HS-27A (cell line): ENCODE measurements at regions not wholly inside any gene's neighbourhood (a gene's known extent, or its start where the extent isn't known, plus 50 kb on each side); places are given as distances from the start of the nearest gene placed in this dataset.

Experiments used
- DNase-seq: peaks from one replicate; pipeline ENCODE4 v3.0.0-alpha.2; 2012; ENCODE audit warnings: low read depth, missing footprints

DNA sequence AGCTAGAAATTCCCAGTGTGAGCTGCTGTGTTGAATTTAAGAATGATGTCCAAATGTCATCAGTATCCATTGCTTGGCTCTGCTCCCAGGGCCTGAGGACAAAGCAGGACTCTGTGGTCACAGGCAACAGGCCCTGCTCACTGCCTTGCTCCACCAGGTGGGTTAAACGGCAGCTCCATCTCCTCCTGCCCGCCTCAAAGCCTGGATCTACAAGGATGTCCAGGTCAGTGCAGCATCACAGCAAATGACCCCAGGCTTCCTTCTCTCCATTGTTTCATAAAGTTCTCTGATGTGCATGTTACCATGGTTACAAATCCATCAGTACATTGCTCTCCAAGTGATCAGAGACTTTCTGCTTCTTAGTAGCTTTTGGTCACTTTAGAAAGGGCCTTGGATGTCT, 322.0 kb upstream of the ZNF32 start:
- DNase-seq = no peak

DNA sequence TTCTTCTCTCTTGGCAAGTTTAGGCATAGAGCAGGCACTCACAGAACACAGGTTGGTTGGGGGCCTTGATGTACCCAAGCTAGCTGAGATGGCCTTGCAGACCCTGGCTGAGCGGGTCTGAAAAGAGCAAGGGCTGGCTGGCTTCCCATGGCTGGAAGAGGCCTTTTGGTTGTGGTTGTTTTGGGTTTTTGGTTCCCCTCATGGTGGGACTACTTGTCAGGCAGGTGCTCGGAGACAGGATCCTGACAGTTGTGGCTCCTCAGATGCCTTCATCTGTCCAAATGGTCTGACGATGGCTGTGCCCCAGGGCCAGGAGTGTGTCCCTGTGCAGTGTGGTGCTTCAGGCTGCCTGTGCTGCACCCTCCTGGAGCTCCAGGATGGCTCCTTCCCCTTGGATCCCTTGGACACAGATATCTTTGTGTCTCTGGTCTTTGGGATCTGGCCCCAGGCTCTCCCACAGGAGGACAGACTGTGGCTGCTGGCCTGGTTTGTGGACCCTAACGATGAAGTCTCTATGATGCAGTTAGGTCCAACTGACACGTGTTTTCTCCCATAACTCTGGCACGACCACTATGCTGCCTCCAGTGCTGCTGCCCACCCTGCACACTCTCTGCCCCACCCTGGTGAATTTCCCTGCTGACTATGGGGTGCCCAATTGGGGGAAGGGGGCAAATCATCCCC, 321.5 kb upstream of the ZNF32 start:
- DNase-seq = no peak

DNA sequence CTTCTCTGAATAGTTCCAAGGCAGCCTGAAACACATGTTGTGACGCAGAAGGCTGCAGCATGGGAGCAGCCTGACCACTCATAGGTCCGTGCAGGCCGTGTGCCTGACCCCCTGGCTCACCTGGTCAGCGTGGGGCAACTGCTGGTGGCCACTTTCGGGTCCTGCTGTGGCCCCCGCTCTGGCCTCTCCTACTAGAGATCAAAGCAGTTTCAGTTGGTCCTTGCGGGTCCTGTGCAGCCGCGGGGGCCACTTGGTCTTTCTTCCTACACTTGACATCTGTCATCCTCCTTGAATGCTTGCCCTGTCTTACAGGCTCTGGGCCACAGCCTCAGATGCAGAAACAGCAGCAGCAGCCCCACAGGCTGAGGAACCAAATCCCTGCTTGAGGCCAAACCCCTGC, 320.8 kb upstream of the ZNF32 start:
- DNase-seq = no peak

DNA sequence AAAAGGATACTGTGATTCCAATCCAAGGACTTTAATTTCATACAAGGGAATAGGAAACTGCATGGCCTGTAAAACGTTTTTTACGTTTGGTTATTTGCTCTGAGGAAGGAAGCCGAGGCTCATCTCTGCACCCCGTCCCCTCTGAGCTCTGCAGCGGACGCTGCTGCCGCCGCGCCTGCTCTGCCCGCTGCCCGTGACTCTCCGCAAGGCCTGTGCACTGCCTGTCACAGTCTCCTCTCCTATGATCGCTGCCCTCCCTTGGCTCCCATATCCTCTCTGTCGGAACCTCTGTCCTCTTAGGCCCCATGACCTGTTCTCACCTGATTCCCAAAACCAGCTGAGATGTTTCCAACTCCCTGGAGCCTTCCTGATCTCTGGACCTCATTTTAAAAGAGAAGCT, 320.3 kb upstream of the ZNF32 start:
- no peak for DNase-seq

DNA sequence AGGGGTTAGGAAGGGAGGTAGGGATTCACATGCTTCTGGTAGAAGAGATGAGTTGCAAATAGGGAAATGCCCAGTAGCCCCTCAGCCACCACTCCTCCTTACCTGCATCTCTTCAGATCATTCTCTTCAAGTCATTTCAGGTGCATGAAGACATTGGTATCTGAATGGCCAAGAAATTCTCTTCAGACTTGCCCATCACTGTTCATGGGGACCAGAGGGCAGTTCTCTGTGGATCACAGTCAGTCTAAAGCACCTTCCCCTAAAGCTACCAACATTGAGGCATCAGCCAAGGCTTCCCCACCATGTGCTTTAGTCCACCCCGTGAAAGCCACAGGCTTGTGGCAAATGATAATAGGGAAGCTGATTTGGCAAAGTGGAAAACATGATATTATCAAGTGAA, 319.4 kb upstream of the ZNF32 start:
- DNase-seq = no peak

DNA sequence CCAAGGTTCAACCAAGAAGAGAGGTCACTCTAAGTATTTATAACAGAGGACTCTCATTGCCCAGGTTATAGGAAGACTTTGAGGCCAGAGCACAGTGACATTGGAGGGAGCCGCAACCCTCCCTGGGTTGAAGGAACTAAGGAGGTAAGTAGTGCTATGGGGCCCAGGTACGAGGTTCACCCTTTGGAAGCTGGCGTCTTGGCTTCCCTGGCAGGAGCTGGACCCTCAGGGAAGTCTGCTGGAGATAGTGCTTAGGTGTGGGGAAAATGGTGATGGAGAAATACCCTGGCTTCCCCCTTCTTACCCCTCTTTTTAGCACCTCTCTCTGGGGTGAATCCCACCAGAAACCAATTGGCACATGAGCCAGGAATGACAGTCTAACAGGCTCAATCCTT, 317.9 kb upstream of the ZNF32 start:
- no peak for DNase-seq

DNA sequence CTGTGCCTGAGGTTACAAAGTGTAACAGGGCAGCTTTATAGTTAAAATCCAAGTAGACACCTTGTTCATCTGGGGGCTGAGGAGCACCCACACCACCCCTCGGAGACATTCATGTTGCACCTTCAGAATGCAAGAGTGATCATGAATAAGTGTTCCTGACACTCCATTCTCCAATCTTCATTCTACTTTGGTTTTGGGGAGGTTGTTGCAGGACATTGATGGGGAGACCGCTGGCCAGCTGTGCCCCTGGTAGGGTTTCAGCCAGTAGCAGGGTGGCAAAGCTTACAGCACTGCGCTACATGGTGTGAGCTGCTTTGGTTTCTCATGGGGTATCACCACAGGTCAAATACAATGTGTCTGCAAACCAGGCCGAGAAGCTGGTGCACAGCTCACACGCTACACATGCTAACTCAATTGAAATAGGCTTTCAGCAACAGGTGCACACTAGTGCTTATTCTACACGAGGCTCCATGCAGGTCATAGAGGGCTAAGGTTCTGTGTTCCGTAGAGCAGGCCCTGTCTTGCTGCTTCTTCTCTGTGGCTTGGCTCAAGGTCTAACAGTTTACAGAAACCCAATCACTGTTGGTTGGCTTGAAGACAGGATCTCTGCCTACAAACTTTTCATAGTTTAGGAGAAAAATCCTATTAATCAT, 317.4 kb upstream of the ZNF32 start:
- no peak for DNase-seq

DNA sequence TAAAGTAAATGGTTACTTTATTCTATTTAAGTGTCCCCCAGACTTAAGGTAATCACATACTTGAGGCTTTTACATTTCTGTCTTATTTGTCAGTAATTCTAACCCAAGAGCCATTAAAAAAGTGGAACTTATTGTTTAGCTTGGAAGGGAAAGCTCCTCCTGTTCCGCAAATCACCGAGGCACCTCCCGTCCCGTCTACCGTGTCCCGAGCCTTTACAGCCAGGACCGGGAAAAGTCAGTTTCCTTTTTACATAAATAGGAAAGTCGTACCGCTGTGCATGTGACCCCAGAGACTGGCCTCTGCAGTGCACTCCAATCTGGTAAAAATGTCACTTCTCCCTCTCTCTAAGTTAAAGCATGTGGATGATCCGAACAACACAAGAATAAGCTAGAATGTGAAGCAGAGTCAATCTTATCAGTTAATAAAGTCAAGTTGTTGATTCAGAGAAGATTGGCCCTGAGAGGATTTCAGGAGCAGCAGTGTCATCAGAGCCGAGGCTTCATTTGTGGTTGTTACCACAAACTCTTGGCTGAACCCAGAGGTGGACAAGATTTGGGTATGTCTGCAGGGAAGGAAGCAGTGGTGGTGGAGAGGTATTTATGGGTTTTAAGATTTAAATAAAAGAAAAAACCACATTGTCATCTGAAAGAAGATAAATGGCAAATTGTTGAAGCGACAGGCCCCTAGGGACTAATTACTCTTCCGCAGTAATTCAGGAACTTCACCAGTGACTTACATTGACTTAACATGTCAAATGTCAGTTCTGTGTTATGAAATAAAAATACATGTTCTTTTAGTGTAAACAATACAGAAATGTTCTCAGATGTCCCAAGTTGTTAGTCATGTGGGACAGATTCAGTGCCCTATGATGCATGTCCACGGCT, 316.6 kb upstream of the ZNF32 start:
- no peak for DNase-seq

DNA sequence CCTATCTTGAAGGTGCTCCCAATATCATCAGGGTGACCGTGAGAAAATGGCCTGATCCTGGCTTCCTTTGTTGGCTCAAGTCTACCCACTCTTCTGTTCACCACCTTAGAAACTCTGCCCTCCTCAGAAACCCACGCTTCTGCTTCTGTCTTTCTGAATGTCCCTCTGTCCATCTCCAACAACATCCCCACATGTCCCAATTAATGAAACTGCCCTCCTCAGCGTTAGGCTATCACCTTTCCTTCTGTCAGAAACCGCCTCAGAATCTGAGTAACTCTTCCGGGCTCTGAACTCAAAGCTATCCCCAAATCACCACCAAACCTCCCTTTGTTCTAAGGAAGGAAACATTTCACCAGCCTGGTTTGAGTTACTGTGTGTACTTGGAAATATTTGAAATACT, 315.8 kb upstream of the ZNF32 start:
- no peak for DNase-seq

DNA sequence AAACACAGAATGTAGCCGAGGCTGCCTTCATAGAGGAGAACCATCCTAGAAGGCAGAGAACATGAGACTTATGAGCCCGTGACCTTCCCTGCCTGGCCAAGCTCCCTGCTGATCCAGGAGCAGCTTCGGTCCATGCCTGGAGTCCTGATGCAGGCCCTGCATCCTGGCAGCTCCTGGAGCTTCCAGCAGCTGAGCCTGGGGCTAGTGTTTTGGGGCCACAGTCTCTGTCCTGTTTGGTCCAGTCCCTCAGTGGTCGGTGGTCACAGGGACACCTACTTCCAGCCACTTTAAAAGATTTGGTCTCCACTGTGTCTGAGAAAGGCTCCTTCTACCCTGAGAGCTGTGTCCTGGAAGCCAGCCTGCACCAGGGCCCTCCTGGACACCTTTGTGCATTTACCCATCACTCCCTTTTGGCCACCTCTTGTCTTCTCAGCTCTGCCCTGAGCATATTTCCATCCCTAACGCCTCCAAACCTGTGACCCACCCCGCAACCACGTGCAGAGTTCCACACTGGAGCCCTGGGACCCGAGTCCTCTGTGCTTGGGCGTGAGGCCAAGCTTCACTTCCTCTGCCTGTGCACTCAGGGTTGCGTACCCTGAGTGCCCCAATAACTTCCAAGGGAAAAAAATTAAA, 315.2 kb upstream of the ZNF32 start:
- DNase-seq = no peak

DNA sequence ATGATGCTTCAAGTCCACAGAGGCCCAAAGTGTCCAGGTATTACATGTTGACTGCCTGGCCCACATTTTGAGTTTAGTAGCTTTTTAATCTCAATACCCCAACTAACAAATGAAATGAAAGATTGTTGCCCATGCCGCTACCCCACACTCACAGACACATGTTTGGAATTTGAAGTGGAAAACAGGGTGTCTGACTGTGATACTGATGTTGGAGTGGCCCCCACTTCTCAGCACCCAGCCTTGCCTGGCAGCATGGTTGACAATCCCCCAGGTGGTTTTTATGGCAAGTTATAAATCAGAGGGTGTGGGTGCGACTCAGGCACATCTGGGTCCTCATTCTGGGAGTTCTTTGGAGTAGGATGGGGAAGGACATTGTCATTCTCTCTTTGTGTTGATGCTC, 314.7 kb upstream of the ZNF32 start:
- DNase-seq = no peak

DNA sequence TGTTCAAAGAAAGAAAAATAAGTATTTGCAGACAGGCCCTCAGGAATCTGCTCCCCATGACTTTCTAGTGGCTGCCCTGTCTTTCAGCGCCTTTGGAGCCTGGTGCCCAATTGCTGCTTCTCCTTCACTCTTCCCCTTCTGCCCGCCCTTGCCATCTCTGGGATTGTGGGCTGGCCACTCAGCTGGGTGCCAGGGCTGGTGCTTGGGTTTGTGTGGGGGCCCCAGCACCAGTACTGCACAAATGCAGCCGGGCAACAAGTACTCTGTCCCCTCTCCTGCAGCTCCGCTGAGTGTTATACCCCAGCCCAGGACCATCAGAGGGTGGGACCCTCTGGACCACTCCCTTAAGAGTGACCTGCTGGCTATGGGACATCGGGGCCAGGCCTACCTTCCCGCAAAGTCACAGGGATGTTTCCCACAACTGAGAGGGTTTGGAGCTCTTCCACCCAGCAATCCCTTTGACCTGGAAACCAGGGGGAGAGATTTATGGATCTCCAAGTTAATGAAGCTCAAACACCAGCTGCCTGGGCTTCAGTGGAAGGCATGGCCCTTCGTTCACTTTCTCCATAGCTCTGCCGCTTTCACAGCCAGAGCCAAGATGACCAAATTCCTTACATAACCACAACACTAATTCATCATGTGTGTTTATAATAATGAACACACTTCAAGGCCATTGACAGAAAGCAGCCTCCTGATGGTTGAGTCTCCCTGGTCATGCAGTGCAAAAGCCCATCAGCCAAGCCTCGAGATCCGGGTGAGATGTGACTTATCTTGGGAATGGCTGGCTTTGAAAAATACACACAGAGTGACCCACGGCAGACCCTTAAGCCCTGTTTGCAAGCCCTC, 313.9 kb upstream of the ZNF32 start:
- DNase-seq = no peak

DNA sequence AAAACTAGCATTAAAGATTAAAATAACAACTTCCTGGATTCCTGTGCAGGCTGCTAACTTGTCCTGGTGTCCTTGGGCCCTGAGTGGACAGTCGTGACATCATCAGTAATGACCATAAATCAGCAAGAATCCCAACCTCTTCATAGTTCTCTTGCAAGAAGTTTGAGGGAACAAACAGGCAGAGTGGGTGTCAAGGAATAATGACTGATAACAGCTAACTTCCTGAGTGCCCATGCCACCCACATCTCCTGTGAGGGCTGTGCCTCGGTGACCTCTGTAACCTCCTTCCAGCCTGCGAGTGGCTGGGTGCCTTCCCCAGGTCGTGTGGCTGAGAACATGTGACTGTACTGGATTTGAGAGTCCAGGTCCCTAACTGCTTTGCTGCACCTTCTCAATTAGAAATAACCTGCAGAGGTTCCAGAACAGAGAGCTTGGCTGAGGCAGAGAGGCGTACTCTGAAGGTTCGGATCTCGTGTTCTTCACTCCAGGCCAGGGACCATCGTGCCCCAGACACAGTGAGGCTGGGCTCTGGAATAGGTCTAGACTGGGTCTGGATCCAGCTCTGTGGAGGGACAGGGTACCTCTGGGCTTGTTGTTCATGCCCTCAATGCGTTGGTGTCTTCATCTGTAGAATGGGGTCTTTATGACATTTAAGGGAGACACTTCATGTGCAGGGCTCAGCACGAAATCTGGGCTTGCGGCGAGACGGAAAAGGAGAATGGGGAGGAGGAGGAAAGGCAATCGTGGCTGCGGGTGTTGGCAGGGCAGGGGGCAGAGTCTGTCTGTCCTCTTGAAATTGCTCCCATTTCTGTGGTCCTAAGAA, 313.1 kb upstream of the ZNF32 start:
- DNase-seq = no peak

DNA sequence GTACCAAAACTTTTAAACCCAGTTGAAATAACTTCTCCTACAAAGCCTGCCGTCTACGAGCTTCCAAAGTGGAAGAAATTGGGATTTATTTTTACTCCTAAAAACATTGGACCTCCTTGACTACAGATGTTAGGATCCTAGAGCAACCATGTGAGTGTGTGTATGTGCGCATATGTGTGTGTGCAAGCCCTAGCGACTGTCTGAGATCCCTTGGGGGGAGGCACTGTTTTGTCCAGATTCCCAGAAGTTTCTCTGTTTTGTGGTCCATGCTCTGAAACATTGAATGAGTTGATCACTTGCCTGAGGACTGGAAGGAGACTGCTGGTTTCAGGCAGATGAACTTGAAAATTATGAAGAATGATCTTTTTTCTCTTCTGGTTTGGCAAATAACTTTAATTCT, 312.3 kb upstream of the ZNF32 start:
- no peak for DNase-seq

DNA sequence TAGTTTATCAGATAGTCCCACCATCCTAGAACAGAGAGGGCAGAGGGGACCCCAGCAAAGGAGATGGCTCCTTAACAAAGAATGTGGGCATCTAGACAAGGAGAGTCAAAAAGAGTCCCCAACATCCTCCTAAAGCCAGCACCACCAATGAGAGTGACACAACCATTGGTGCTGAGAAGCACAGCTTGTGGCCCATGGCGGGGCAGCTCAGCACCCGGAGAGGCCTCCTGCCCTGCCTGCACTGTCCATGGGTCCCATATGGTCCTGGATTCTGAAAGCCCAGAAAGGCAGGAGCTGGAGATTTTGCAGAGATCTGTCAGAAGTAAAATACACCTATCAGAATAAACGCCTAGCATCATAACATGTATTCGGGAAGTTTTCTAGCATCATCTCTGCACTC, 311.8 kb upstream of the ZNF32 start:
- no peak for DNase-seq

DNA sequence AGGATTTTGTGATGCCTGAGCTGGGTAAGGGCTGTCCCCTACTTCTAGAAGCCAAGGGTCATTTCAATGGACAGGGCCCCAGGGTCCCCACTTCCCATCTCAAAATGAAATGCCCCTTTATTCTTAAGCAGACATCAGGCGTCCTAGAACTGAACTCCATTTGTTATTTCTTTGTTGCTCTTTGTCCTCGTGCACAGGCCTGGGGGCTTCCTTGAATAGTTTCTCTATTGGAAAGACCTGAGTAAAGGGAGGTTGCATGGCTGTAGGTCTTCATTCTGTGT, 311.4 kb upstream of the ZNF32 start:
- DNase-seq = no peak

DNA sequence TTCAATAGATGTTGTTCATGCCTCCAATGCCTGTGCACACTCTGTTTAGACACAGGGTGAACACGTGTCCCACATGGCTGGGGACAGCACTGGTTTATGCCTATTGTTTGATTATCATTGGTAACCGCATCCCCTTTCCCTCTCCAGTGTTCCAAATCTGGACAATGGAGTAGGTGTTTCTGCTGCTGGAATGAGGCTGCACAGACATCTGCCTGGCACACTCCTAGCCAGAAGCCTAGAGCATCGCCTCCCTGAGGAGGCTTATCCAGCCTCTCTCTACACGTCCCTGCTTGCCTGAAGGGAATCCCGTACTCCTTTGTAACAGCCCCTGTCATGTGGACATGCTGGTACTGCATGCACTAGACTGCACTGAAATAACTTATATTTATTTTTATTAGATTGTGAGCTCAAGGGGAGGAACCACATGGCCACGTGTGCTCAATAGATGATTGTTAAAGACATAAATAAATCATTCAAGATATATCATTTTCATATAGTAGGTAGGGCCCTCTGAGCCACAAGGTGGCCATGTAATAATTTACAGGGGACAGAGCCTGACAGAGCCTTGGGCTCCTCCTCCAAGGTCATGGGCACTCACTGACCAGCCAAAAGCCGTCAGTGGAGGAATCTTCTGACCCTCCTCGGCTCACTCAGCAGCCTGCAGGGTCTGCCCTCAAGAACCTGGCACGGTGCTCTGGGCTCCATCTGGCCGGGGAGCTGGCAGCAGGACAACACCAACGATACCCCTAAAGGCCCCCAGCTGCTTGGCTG, 310.9 kb upstream of the ZNF32 start:
- DNase-seq = no peak

DNA sequence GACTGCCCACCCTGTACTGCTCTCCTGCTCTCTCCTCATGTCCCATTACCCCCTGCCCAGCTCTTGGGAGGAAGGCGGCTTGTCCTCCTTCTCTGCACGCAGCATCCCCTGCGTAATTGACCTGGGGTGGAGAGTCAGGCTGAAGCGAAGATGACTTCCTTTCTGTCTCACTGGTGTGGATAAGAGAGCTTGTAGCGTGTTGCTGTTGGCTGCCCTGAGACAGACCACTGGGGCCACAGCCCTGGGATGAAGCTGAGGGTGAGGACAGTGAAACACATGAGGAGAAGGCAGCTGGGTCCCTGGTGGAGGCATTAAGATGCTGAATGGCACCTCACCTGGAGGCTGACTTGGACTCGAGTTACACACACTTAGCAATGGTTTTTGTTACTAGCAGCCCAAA, 310.3 kb upstream of the ZNF32 start:
- no peak for DNase-seq

DNA sequence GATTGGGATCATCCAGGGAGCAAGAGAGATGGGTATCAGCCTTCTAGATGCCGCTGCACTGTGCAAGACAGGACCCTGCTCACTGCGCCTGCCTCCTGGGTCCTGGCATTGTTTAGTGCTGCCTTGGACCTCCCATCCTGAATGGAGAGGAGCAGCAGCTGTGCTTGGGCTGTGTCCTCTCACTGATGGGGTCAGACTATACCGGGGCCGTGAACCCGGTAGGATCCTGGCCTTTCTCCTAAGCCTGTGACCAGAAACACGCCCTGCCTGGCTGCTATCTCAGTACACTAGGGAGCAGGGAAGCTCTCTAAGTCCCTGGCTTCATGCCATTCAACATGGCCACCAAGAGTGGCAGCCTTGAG, 309.4 kb upstream of the ZNF32 start:
- no peak for DNase-seq

DNA sequence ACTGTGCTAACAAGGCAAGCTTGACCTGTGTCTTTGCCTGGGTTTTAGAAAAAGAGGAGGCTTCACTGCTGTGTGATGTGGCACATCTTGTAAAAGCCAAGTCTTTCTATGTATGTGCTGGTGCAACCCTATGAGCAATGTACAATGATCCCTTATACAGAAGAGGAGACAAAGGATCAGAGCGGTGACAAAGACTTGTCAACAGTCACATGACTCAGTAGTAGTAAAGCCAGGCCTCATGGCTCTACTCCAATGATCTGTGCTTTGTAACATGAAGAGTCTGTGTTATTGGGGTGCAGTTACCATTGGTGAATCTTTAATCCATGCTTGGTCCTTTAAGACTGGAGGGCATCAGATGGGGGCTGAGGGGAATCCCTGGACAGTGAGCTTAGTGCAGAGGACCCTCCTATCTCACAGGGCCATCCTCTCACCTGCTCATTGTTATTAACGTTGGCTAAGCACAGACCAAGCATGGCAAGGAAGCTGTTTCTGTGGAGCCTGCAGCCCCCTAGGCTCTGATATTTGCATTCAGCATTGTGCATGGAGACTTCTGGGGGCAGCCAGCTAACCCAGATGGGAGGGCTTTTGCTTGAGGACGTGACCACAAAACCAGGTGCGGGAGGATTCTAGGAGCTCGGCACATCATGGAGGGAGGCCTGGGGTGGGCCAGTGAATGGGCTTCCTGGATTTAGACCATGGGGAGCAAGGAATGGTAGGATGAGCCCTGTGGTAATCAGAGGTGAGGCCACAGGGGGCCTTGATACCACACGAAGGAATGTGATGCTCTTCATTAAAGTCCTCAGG, 308.8 kb upstream of the ZNF32 start:
- DNase-seq = no peak
